HG03103 (cell line): ENCODE measurements at regions not wholly inside any gene's neighbourhood (a gene's known extent, or its start where the extent isn't known, plus 50 kb on each side); places are given as distances from the start of the nearest gene placed in this dataset.

Experiments used
- ATAC-seq: cut with Tn5 transposase; IDR thresholded peaks from one replicate; pipeline ENCODE4 v1.9.1; 2021; ENCODE audit warnings: low read depth; ENCODE audit not compliant: unreplicated experiment

GRCh38 chr6:79864421-79864820 lies 82.9 kb downstream of the ELOVL4 start:
- ATAC-seq: no peak

GRCh38 chr6:79864001-79864400 lies 83.4 kb downstream of the ELOVL4 start:
- ATAC-seq: no peak

GRCh38 chr6:79863566-79863965 lies 83.8 kb downstream of the ELOVL4 start:
- ATAC-seq: no peak

GRCh38 chr6:79862711-79863110 lies 84.6 kb downstream of the ELOVL4 start:
- no peak for ATAC-seq

- ATAC-seq: no peak
Observed at GRCh38 chr6:79862126-79862525, 85.2 kb downstream of the ELOVL4 start.

- ATAC-seq: no peak
Observed at GRCh38 chr6:79861023-79861422, 86.3 kb downstream of the ELOVL4 start.

GRCh38 chr6:79847426-79847825 lies 99.9 kb downstream of the ELOVL4 start:
- no peak for ATAC-seq

GRCh38 chr6:79842376-79843040 lies 104.8 kb downstream of the ELOVL4 start:
- no peak for ATAC-seq

- ATAC-seq: no peak
Observed at GRCh38 chr6:79841577-79842375, 105.6 kb downstream of the ELOVL4 start.

GRCh38 chr6:79838851-79839250 lies 108.5 kb downstream of the ELOVL4 start:
- no peak for ATAC-seq

GRCh38 chr6:79833964-79834284 lies 113.4 kb downstream of the ELOVL4 start:
- no peak for ATAC-seq

- ATAC-seq: no peak
Observed at GRCh38 chr6:79833264-79833963, 113.9 kb downstream of the ELOVL4 start.

GRCh38 chr6:79832723-79833122 lies 114.6 kb downstream of the ELOVL4 start:
- no peak for ATAC-seq

- no peak for ATAC-seq
Observed at GRCh38 chr6:79824202-79824601, 123.2 kb downstream of the ELOVL4 start.

GRCh38 chr6:79821859-79822258 lies 125.5 kb downstream of the ELOVL4 start:
- ATAC-seq: no peak

GRCh38 chr6:79818471-79818870 lies 128.9 kb downstream of the ELOVL4 start:
- no peak for ATAC-seq

- no peak for ATAC-seq
Observed at GRCh38 chr6:79814940-79815339, 132.4 kb downstream of the ELOVL4 start.

- ATAC-seq: peak; percentile 89
Observed at GRCh38 chr6:79813854-79814709, 133.3 kb downstream of the ELOVL4 start.

- ATAC-seq: no peak
Observed at GRCh38 chr6:79813143-79813850, 134.1 kb downstream of the ELOVL4 start.

GRCh38 chr6:79812195-79812594 lies 135.2 kb downstream of the ELOVL4 start:
- ATAC-seq: no peak
